ENCODE measurements at regions not wholly inside any gene's neighbourhood (a gene's known extent, or its start where the extent isn't known, plus 50 kb on each side); places are given as distances from the start of the nearest gene placed in this dataset.

GRCh38 chr4:174436377-174436776 is 85.9 kb downstream of the HPGD start:
- Histone ChIP-seq H3K4me1 (no peaks in the 10 kb centered on the region), H3K4me2 (no peak overlapping the region), H3K9me3 (ENCODE audit: low read depth) (no peaks in the 10 kb centered on the region), H3K9ac (no peak overlapping the region), H3K79me2 (ENCODE audit: low read depth) (no peaks in the 10 kb centered on the region), H3K4me3 (no peak overlapping the region), H3F3A (ENCODE audit: low read depth) (no peaks in the 10 kb centered on the region), H4K20me1 (ENCODE audit: low read depth) (no peaks in the 10 kb centered on the region), H3K36me3 (no peaks in the 10 kb centered on the region), H3K27me3 (no peaks in the 10 kb centered on the region), H2AFZ (replicated peaks) (no peak overlapping the region), H3K27ac (no peak overlapping the region)
- H3K27me3 Mint-ChIP-seq (ENCODE audit: insufficient read depth, low read depth): peaks cover 4% of the 10 kb centered on the region
- H3K9me3 Mint-ChIP-seq: peaks cover 3% of the 10 kb centered on the region
- H3K4me3 Mint-ChIP-seq: no peak overlapping the region
- H3K36me3 Mint-ChIP-seq: no peaks in the 10 kb centered on the region
- TF ChIP-seq CTCF (IDR thresholded peaks at IDR 0.05) (no peak), EZH2 (IDR thresholded peaks at IDR 0.05) (no peak), EZH2phosphoT487 (IDR thresholded peaks at IDR 0.05) (no peak)
- H3K4me1 Mint-ChIP-seq: peaks cover 6% of the 10 kb centered on the region
- H3K27ac Mint-ChIP-seq: no peak overlapping the region
- DNase-seq (ENCODE audit: low spot score): no peak

GRCh38 chr4:174435974-174436373 is 86.3 kb downstream of the HPGD start:
- H3K9me3 ChIP-seq (ENCODE audit: low read depth): no peaks in the 10 kb centered on the region
- H3K4me2 ChIP-seq: no peak overlapping the region
- peak overlapping the region; percentile 17 for H2AFZ ChIP-seq (replicated peaks)
- no peak overlapping the region for H3K27ac ChIP-seq
- H3K4me1 Mint-ChIP-seq: peaks cover 6% of the 10 kb centered on the region
- TF ChIP-seq EZH2 (IDR thresholded peaks at IDR 0.05): no peak
- no peak for TF ChIP-seq EZH2phosphoT487 (IDR thresholded peaks at IDR 0.05)
- no peak for TF ChIP-seq CTCF (IDR thresholded peaks at IDR 0.05)
- H4K20me1 ChIP-seq (ENCODE audit: low read depth): no peaks in the 10 kb centered on the region
- H3K36me3 Mint-ChIP-seq: no peaks in the 10 kb centered on the region
- H3K27me3 ChIP-seq: no peaks in the 10 kb centered on the region
- no peaks in the 10 kb centered on the region for H3K36me3 ChIP-seq
- no peak overlapping the region for H3K4me3 ChIP-seq
- no peak for DNase-seq (ENCODE audit: low spot score)
- H3K4me1 ChIP-seq: no peaks in the 10 kb centered on the region
- H3K79me2 ChIP-seq (ENCODE audit: low read depth): no peaks in the 10 kb centered on the region
- no peaks in the 10 kb centered on the region for H3F3A ChIP-seq (ENCODE audit: low read depth)
- no peak overlapping the region for H3K4me3 Mint-ChIP-seq
- H3K27me3 Mint-ChIP-seq (ENCODE audit: insufficient read depth, low read depth): peaks cover 4% of the 10 kb centered on the region
- H3K27ac Mint-ChIP-seq: no peak overlapping the region
- no peak overlapping the region for H3K9ac ChIP-seq
- peaks cover 2% of the 10 kb centered on the region for H3K9me3 Mint-ChIP-seq

GRCh38 chr4:174434455-174434854 is 87.8 kb downstream of the HPGD start:
- Mint-ChIP-seq H3K27ac (no peak overlapping the region), H3K36me3 (no peaks in the 10 kb centered on the region), H3K4me3 (no peak overlapping the region), H3K4me1 (peaks cover 6% of the 10 kb centered on the region), H3K27me3 (ENCODE audit: insufficient read depth, low read depth) (no peaks in the 10 kb centered on the region), H3K9me3 (no peaks in the 10 kb centered on the region)
- DNase-seq (ENCODE audit: low spot score): no peak
- no peak overlapping the region for H3K9ac ChIP-seq
- no peaks in the 10 kb centered on the region for H3K36me3 ChIP-seq
- H3K4me3 ChIP-seq: no peak overlapping the region
- H3F3A ChIP-seq (ENCODE audit: low read depth): no peaks in the 10 kb centered on the region
- H3K9me3 ChIP-seq (ENCODE audit: low read depth): no peaks in the 10 kb centered on the region
- H3K27me3 ChIP-seq: no peaks in the 10 kb centered on the region
- H3K4me1 ChIP-seq: no peaks in the 10 kb centered on the region
- no peak overlapping the region for H3K27ac ChIP-seq
- TF ChIP-seq EZH2phosphoT487 (IDR thresholded peaks at IDR 0.05) (no peak), CTCF (IDR thresholded peaks at IDR 0.05) (no peak), EZH2 (IDR thresholded peaks at IDR 0.05) (no peak)
- no peaks in the 10 kb centered on the region for H3K79me2 ChIP-seq (ENCODE audit: low read depth)
- H3K4me2 ChIP-seq: no peak overlapping the region
- no peak overlapping the region for H2AFZ ChIP-seq (replicated peaks)
- H4K20me1 ChIP-seq (ENCODE audit: low read depth): no peaks in the 10 kb centered on the region
